ENCODE measurements at regions not wholly inside any gene's neighbourhood (a gene's known extent, or its start where the extent isn't known, plus 50 kb on each side); places are given as distances from the start of the nearest gene placed in this dataset.

DNA sequence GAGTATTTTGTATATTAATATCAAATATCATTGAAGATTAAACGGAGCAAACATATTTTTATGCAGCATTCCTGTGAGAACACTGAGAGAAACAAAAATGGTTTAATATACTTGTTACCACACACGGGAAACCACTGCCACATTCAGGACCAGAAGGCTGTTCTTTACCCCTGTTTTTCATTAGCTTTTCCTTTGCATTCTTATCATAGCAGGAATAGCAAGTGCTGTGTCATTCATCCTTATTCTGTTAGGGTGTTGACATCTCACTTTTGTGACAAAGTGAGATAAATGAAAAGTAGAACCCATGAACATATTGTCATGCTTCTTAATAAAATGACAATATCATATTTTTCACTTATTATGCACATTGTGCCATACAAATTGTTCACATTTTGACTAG is 212.4 kb upstream of the NDST4 start:
- ChIA-PET POLR2A (no interaction called here), CTCF (no interaction called here)
- H3K27ac Mint-ChIP-seq: no peak overlapping the region
- H3K4me3 Mint-ChIP-seq: no peak overlapping the region
- ATAC-seq: no peak
- DNase-seq: no peak
- no peaks in the 10 kb centered on the region for H3K27me3 Mint-ChIP-seq (ENCODE audit: low read depth)
- H3K36me3 Mint-ChIP-seq (ENCODE audit: low read depth): no peaks in the 10 kb centered on the region
- no peaks in the 10 kb centered on the region for H3K4me1 Mint-ChIP-seq (ENCODE audit: low read depth)
- no peaks in the 10 kb centered on the region for H3K9me3 Mint-ChIP-seq (ENCODE audit: insufficient read depth)

DNA sequence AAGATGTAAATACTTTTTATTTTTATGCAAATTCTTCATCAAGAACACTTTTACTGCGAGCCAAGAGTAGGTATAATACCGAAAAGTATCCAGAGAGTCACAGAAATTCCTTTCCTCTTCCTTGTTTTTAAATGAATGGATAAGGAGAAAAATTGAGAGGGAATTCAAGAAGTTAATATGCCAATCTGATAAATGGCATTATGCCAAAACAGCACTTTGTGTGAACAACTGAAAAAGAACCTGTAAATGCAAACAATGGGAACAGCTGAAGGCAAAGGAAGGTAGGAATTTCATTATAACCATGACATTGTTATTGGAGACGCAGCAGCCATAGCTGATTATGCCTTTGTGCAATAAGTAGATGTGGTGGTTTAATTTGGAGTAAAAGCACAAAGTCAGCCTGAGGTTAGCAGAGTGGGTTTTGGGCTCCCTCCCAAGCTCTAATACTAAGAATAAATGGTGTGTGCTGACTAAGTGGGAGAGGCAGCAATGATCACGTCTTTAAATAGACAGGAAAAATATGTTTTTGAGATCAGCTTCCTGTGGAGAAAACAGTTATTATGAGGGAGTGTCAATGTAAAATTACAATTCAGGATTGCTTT is 209.8 kb upstream of the NDST4 start:
- Mint-ChIP-seq H3K27ac (no peak overlapping the region), H3K9me3 (ENCODE audit: insufficient read depth) (no peaks in the 10 kb centered on the region), H3K4me1 (ENCODE audit: low read depth) (no peaks in the 10 kb centered on the region), H3K4me3 (no peak overlapping the region), H3K36me3 (ENCODE audit: low read depth) (no peaks in the 10 kb centered on the region), H3K27me3 (ENCODE audit: low read depth) (no peaks in the 10 kb centered on the region)
- DNase-seq (no peak), ATAC-seq (no peak)
- CTCF ChIA-PET: no interaction called here
- POLR2A ChIA-PET: no interaction called here

DNA sequence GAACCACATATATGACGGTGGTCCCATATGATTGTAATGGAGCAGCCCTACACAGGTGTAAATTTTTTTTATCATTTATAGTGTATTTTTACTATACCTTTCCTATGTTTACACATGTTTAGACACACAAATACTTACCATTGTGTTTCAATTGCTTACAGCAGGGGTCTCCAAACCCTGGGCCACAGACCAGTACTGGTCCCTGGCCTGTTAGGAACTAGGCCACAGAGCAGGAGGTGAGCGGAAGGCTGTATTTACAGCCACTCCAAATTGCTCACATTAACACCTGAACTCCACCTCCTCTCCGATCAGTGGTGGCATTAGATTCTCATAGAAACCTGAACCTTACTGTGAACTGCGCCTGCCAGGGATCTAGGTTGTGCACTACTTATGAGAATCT is 201.8 kb upstream of the NDST4 start:
- Mint-ChIP-seq H3K27me3 (ENCODE audit: low read depth) (no peaks in the 10 kb centered on the region), H3K9me3 (ENCODE audit: insufficient read depth) (no peaks in the 10 kb centered on the region), H3K4me1 (ENCODE audit: low read depth) (no peaks in the 10 kb centered on the region), H3K36me3 (ENCODE audit: low read depth) (no peaks in the 10 kb centered on the region), H3K27ac (no peak overlapping the region), H3K4me3 (no peak overlapping the region)
- ATAC-seq (no peak), DNase-seq (no peak)
- POLR2A ChIA-PET: no interaction called here
- CTCF ChIA-PET: no interaction called here

DNA sequence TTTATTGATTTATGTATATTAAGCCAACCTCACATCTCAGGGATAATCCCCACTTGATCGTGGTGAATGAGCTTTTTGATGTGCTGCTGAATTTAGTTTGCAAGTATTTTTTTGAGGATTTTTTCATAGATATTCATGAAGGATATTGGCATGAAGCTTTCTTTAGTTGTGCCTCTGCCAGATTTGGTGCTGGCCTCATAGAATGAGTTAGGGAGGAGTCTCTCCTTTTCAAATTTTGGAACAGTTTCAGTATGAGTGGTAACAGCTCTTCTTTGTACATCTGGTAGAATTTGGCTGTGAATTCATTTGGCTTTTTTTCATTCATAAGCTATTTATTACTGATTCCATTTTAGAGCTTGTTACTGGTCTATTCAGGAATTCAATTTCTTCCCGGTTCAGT is 197.2 kb upstream of the NDST4 start:
- ChIA-PET POLR2A (no interaction called here), CTCF (interaction anchor here (1.8 kb wide), 1 partner anchor 10 kb away, joined by 4 read pairs; no protein-coding TSS in a partner anchor)
- no peak overlapping the region for H3K4me3 Mint-ChIP-seq
- H3K36me3 Mint-ChIP-seq (ENCODE audit: low read depth): no peaks in the 10 kb centered on the region
- no peaks in the 10 kb centered on the region for H3K27me3 Mint-ChIP-seq (ENCODE audit: low read depth)
- DNase-seq (no peak), ATAC-seq (no peak)
- no peak overlapping the region for H3K27ac Mint-ChIP-seq
- no peaks in the 10 kb centered on the region for H3K9me3 Mint-ChIP-seq (ENCODE audit: insufficient read depth)
- H3K4me1 Mint-ChIP-seq (ENCODE audit: low read depth): no peaks in the 10 kb centered on the region

DNA sequence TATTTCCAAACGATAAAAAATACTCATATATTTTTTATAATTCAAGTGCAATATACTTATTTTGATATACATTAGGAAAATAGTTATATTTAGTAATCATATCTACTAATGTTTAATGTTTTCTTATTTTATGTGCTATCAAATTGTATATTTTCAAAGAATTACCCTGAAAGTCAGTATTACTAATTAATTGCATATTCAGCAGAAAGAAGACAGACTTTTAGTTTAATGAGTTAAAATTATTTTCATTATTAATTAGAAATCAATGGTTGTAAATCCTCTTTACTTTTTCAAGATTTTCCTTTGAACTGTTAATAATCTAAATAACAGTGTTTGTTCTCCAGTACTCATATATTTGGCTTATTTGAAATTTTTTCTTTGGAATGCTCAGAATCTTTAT is 181.3 kb upstream of the NDST4 start:
- ATAC-seq (no peak), DNase-seq (no peak)
- Mint-ChIP-seq H3K4me1 (ENCODE audit: low read depth) (peaks cover 4% of the 10 kb centered on the region), H3K27me3 (ENCODE audit: low read depth) (no peaks in the 10 kb centered on the region), H3K36me3 (ENCODE audit: low read depth) (no peaks in the 10 kb centered on the region), H3K9me3 (ENCODE audit: insufficient read depth) (no peaks in the 10 kb centered on the region), H3K4me3 (no peak overlapping the region), H3K27ac (no peak overlapping the region)
- POLR2A ChIA-PET: no interaction called here
- CTCF ChIA-PET: no interaction called here

DNA sequence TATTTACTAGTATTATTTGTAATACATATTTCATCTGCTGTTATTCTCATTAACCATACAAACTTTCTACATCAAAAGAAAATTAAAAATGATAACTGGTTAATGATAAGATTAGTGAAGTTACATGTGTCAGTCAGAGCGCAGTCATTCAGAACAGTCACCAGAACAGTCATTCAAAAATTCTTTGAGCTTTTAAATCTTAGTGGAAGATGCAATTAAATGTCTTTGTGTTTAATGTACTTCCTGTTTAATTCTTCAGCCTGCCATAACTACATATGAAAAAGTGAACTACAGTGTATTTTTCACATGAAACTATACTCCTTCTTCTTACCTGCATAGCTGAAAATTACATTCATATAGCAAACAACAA is 179.7 kb upstream of the NDST4 start:
- H3K9me3 Mint-ChIP-seq (ENCODE audit: insufficient read depth): no peaks in the 10 kb centered on the region
- H3K27me3 Mint-ChIP-seq (ENCODE audit: low read depth): no peaks in the 10 kb centered on the region
- no peak overlapping the region for H3K27ac Mint-ChIP-seq
- CTCF ChIA-PET: no interaction called here
- ATAC-seq: no peak
- no peaks in the 10 kb centered on the region for H3K36me3 Mint-ChIP-seq (ENCODE audit: low read depth)
- H3K4me3 Mint-ChIP-seq: no peak overlapping the region
- no peak for DNase-seq
- POLR2A ChIA-PET: no interaction called here
- H3K4me1 Mint-ChIP-seq (ENCODE audit: low read depth): peaks cover 4% of the 10 kb centered on the region

DNA sequence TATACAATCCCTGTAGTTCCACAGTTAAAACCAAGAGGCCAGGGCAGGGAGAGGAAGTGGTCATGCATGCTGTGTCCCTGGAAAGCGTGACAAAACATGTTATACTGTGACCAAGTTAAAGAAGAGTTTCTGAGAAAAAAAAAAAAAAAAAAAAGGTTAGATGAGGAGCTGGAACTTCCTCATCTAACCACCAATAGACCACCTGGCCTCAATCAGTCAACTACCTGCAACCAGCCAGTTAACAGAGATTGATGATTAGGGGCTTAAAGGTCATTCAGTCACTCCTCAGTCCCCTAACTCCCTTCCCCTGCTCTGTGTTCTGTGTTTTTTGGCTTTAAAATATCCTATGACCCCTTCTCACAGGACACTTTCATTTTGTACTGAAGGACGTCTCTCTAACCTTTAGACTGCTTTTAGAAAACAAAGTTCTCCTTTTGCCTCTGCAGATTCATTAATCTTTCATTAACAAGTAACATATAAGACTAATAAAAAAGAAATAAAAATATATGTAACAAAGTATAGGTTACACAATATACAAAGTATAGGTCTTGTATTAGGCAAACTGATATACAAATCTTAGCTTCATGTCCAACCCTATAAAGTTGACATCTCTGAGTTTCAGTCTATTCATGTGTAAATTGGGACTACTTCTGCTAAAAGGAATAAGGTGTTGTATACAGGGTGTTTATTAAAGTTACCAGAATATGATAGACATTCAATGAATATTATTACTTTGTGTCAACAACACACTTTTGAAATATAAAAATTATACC is 179.1 kb upstream of the NDST4 start:
- Mint-ChIP-seq H3K36me3 (ENCODE audit: low read depth) (no peaks in the 10 kb centered on the region), H3K9me3 (ENCODE audit: insufficient read depth) (no peaks in the 10 kb centered on the region), H3K27ac (no peak overlapping the region), H3K4me3 (no peak overlapping the region), H3K4me1 (ENCODE audit: low read depth) (peaks cover 4% of the 10 kb centered on the region), H3K27me3 (ENCODE audit: low read depth) (no peaks in the 10 kb centered on the region)
- ATAC-seq (no peak), DNase-seq (no peak)
- CTCF ChIA-PET: no interaction called here
- POLR2A ChIA-PET: no interaction called here

DNA sequence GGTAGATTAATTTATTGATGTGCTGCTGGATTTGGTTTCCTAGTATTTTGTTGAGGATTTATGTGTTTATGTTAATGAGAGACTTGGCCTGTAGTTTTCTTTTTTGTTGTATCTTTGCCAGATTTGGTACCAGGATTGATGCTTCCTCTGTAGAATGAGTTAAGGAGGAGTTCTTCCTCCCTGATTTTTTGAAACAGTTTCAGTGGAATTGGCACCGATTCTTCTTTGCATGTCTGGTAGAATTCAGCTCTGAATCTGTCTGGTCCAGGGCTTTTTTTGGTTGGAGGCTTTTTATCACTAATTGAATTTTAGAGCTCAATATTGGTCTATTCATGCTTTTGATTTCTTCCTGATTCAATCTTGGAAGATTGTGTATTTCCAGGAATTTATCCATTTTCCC is 174.0 kb upstream of the NDST4 start:
- ChIA-PET POLR2A (no interaction called here), CTCF (no interaction called here)
- H3K27me3 Mint-ChIP-seq (ENCODE audit: low read depth): no peaks in the 10 kb centered on the region
- no peak overlapping the region for H3K27ac Mint-ChIP-seq
- ATAC-seq: no peak
- H3K4me3 Mint-ChIP-seq: no peak overlapping the region
- DNase-seq: no peak
- H3K4me1 Mint-ChIP-seq (ENCODE audit: low read depth): peaks cover 3% of the 10 kb centered on the region
- no peaks in the 10 kb centered on the region for H3K9me3 Mint-ChIP-seq (ENCODE audit: insufficient read depth)
- H3K36me3 Mint-ChIP-seq (ENCODE audit: low read depth): no peaks in the 10 kb centered on the region

DNA sequence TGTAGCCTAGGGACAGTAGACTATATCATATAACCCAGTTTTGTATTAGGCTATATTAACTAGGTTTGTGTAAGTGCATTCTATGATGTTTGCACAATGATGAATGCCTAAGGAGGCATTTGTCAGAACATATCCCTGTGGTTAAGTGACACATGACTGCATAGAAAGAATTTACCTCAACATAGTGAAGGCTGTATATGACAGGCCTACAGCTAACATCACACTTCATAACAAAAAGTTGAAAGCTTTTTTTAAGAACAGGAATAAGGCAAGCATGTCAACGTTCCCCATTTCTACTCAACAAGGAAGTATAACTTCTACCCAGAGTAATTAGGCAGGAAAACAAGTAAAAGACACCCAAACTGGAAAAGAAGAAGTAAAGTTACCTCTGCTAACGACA is 165.9 kb upstream of the NDST4 start:
- CTCF ChIA-PET: no interaction called here
- POLR2A ChIA-PET: no interaction called here
- Mint-ChIP-seq H3K27me3 (ENCODE audit: low read depth) (no peaks in the 10 kb centered on the region), H3K27ac (no peak overlapping the region), H3K4me1 (ENCODE audit: low read depth) (peaks cover 9% of the 10 kb centered on the region), H3K4me3 (no peak overlapping the region), H3K36me3 (ENCODE audit: low read depth) (no peaks in the 10 kb centered on the region), H3K9me3 (ENCODE audit: insufficient read depth) (no peaks in the 10 kb centered on the region)
- ATAC-seq: no peak
- DNase-seq: no peak

DNA sequence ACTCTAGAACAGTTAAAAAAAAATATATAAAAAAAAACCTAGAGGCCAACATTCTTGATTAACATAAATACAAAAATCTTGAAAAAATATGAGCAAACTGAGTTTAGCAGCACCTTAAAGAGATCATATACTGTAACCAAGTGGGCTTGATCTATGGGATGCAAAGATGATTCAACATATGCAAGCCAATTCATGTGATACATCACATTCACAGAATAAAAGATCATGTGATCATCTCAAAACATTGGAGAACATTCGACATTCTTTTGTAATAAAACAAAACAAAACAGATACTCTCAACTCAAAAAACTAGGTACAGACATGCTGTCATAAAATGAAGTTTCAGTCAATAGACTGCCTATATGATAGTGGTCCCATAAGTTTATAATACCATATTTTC is 165.4 kb upstream of the NDST4 start:
- CTCF ChIA-PET: no interaction called here
- no peak overlapping the region for H3K27ac Mint-ChIP-seq
- peaks cover 2% of the 10 kb centered on the region for H3K9me3 Mint-ChIP-seq (ENCODE audit: insufficient read depth)
- no peaks in the 10 kb centered on the region for H3K27me3 Mint-ChIP-seq (ENCODE audit: low read depth)
- POLR2A ChIA-PET: no interaction called here
- no peak overlapping the region for H3K4me3 Mint-ChIP-seq
- no peaks in the 10 kb centered on the region for H3K36me3 Mint-ChIP-seq (ENCODE audit: low read depth)
- no peak for ATAC-seq
- peaks cover 11% of the 10 kb centered on the region for H3K4me1 Mint-ChIP-seq (ENCODE audit: low read depth)
- DNase-seq: no peak

DNA sequence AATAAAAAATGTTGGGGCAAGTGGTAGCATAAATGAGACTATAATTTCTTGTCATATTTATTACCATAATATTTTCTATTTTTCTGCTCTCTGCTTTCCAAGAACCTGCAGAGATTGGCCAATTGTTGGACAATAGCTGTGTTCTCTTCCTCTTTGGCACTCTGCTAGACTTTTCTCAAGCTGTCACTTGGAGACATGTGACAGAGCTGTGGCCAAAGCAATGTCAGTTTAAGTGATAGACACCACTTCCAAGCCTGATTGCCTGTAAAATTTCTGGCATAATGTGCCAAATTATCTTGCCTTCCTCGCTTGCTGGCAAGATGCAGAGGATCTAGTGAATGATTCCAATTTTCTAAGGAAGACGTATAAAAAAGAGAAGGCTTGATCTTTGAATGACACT is 162.2 kb upstream of the NDST4 start:
- Mint-ChIP-seq H3K4me3 (no peak overlapping the region), H3K4me1 (ENCODE audit: low read depth) (peaks cover 19% of the 10 kb centered on the region), H3K27ac (no peak overlapping the region), H3K36me3 (ENCODE audit: low read depth) (no peaks in the 10 kb centered on the region), H3K27me3 (ENCODE audit: low read depth) (no peaks in the 10 kb centered on the region), H3K9me3 (ENCODE audit: insufficient read depth) (peaks cover 6% of the 10 kb centered on the region)
- CTCF ChIA-PET: no interaction called here
- DNase-seq: no peak
- POLR2A ChIA-PET: no interaction called here
- ATAC-seq: no peak

DNA sequence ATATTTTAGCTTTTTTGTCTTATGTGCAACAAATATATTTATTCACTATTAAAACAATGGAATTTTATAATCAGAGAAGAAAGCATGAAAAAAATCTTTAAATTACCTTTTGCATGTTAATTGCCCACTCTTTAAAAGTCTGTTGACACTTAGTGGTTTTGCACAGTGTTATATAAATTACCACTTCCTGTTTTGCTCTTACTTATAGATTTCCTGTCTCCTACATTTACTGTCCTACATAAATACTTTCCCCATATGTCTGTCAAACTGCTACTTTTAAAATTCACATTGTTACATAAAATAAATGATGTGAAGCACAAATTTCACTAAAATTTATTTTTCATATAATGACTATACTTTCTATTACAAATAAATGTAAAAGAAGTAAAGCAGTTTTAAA is 161.1 kb upstream of the NDST4 start:
- ChIA-PET POLR2A (no interaction called here), CTCF (no interaction called here)
- DNase-seq (no peak), ATAC-seq (no peak)
- Mint-ChIP-seq H3K36me3 (ENCODE audit: low read depth) (no peaks in the 10 kb centered on the region), H3K27me3 (ENCODE audit: low read depth) (no peaks in the 10 kb centered on the region), H3K4me3 (no peak overlapping the region), H3K9me3 (ENCODE audit: insufficient read depth) (peaks cover 6% of the 10 kb centered on the region), H3K27ac (no peak overlapping the region), H3K4me1 (ENCODE audit: low read depth) (peaks cover 19% of the 10 kb centered on the region)

DNA sequence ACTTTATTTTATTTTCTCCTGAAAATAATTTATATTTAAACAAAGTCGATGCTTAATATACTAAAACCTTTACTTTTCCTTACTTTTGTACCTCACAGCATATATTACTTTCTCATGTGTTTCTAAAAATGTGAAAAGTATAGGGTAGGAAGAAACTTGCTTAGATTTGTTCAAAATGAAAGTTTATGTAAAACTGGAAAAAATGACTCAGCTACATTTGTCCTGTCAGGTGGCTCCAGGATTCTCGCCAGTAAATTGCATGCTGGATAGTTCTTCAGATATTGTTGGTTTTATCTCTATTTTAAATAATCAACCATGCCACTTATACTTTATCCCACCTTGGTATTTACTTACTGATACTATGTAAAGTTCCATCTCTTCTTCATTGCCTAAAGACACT is 159.2 kb upstream of the NDST4 start:
- no peak for DNase-seq
- no peak overlapping the region for H3K27ac Mint-ChIP-seq
- peaks cover 6% of the 10 kb centered on the region for H3K9me3 Mint-ChIP-seq (ENCODE audit: insufficient read depth)
- no peak overlapping the region for H3K4me3 Mint-ChIP-seq
- CTCF ChIA-PET: no interaction called here
- H3K27me3 Mint-ChIP-seq (ENCODE audit: low read depth): no peaks in the 10 kb centered on the region
- POLR2A ChIA-PET: no interaction called here
- H3K36me3 Mint-ChIP-seq (ENCODE audit: low read depth): no peaks in the 10 kb centered on the region
- peaks cover 19% of the 10 kb centered on the region for H3K4me1 Mint-ChIP-seq (ENCODE audit: low read depth)
- ATAC-seq: no peak
